D341Med (cell line): ENCODE measurements at regions not wholly inside any gene's neighbourhood (a gene's known extent, or its start where the extent isn't known, plus 50 kb on each side); places are given as distances from the start of the nearest gene placed in this dataset.
"Not testable (repeated sequence)": the region's sequence is repeated elsewhere in the genome, so short reads cannot be mapped to it uniquely, and the experiment has no call there.

Experiments
- DNase-seq: peaks from one replicate; pipeline ENCODE4 v3.0.0; 2012; ENCODE audit warnings: low spot score

GRCh38 chr2:149860276-149860921 is 272.8 kb upstream of the MMADHC start:
- DNase-seq, result no peak

- no peak for DNase-seq
Observed at GRCh38 chr2:149858901-149859634, 271.5 kb upstream of the MMADHC start.

- no peak for DNase-seq
Observed at GRCh38 chr2:149858216-149858615, 270.6 kb upstream of the MMADHC start.

- no peak for DNase-seq
Observed at GRCh38 chr2:149857344-149857743, 269.8 kb upstream of the MMADHC start.

GRCh38 chr2:149855859-149856258 is 268.3 kb upstream of the MMADHC start:
- DNase-seq, result not testable (repeated sequence)

- no peak for DNase-seq
Observed at GRCh38 chr2:149849591-149849990, 262.0 kb upstream of the MMADHC start.

GRCh38 chr2:149849136-149849535 is 261.6 kb upstream of the MMADHC start:
- DNase-seq, result no peak

GRCh38 chr2:149841396-149841795 is 253.8 kb upstream of the MMADHC start:
- DNase-seq, result no peak

GRCh38 chr2:149832324-149832723 is 244.7 kb upstream of the MMADHC start:
- DNase-seq, result no peak

- peak; percentile 21 for DNase-seq
Observed at GRCh38 chr2:149828520-149829210, 241.1 kb upstream of the MMADHC start.

GRCh38 chr2:149827585-149828126 is 240.1 kb upstream of the MMADHC start:
- no peak for DNase-seq

GRCh38 chr2:149826471-149827125 is 239.0 kb upstream of the MMADHC start:
- no peak for DNase-seq

GRCh38 chr2:149825473-149825872 is 237.9 kb upstream of the MMADHC start:
- no peak for DNase-seq

- no peak for DNase-seq
Observed at GRCh38 chr2:149824136-149824535, 236.6 kb upstream of the MMADHC start.

- DNase-seq, result no peak
Observed at GRCh38 chr2:149819356-149819957, 231.9 kb upstream of the MMADHC start.

- no peak for DNase-seq
Observed at GRCh38 chr2:149816756-149817551, 229.4 kb upstream of the MMADHC start.

- no peak for DNase-seq
Observed at GRCh38 chr2:149815941-149816340, 228.4 kb upstream of the MMADHC start.

- no peak for DNase-seq
Observed at GRCh38 chr2:149814901-149815300, 227.3 kb upstream of the MMADHC start.

- no peak for DNase-seq
Observed at GRCh38 chr2:149814049-149814448, 226.5 kb upstream of the MMADHC start.

- no peak for DNase-seq
Observed at GRCh38 chr2:149808556-149808955, 221.0 kb upstream of the MMADHC start.

GRCh38 chr2:149806651-149807050 is 219.1 kb upstream of the MMADHC start:
- DNase-seq, result no peak
